Stimulated activated naive CD8-positive, alpha-beta T cell treated with anti-CD3 and anti-CD28 coated beads, Interleukin-15, amount 100 ng/mL, for 72 hours (primary cell): ENCODE measurements at regions not wholly inside any gene's neighbourhood (a gene's known extent, or its start where the extent isn't known, plus 50 kb on each side); places are given as distances from the start of the nearest gene placed in this dataset.

Experiments used
- ATAC-seq: fragments of 150-1000 bp; cut with Tn5 transposase; 2 replicates; pipeline ENCODE4 v1.10.0; 2021; ENCODE audit warnings: mild to moderate bottlenecking, moderate library complexity
- DNase-seq, 2 donors: peaks; one replicate each; pipeline ENCODE4 v3.0.0; 2021 to 2022
- H3K27ac Mint-ChIP-seq, 2 donors: one replicate each; pipeline ENCODE4 v1.8.0; 2022; ENCODE audit warnings: mild to moderate bottlenecking in 2 of 2, mixed read lengths in 2 of 2, moderate library complexity in 2 of 2
- H3K27me3 Mint-ChIP-seq: one replicate; pipeline ENCODE4 v1.8.0; 2022; ENCODE audit warnings: mixed read lengths
- H3K4me1 Mint-ChIP-seq: one replicate; pipeline ENCODE4 v1.8.0; 2022; ENCODE audit warnings: mild to moderate bottlenecking, mixed read lengths
- H3K4me3 Mint-ChIP-seq, 2 donors: one replicate each; pipeline ENCODE4 v1.8.0; 2022; ENCODE audit warnings: mild to moderate bottlenecking in 2 of 2, mixed read lengths in 2 of 2, moderate library complexity in 1 of 2
- H3K9me3 Mint-ChIP-seq, 2 donors: one replicate each; pipeline ENCODE4 v1.8.0; 2022; ENCODE audit warnings: mixed read lengths in 2 of 2

GRCh38 chr6:11439017-11439420, 98.5 kb upstream of the TMEM170B start:
- Mint-ChIP-seq H3K27ac (peak overlapping the region in 1 of 2 donors; percentile 16), H3K4me3 (no peak overlapping the region), H3K9me3 (peaks cover 13 to 34% of the 10 kb centered on the region in 2 donors), H3K27me3 (no peaks in the 10 kb centered on the region), H3K4me1 (peaks cover 50% of the 10 kb centered on the region)
- ATAC-seq (peak; percentile 67), DNase-seq (no peak)

GRCh38 chr6:11437824-11438459, 99.6 kb upstream of the TMEM170B start:
- no peak for ATAC-seq
- H3K27me3 Mint-ChIP-seq, result no peaks in the 10 kb centered on the region
- peaks cover 53% of the 10 kb centered on the region for H3K4me1 Mint-ChIP-seq
- H3K27ac Mint-ChIP-seq, result peak overlapping the region in 1 of 2 donors; percentile 38
- no peak for DNase-seq
- H3K4me3 Mint-ChIP-seq, result no peak overlapping the region
- H3K9me3 Mint-ChIP-seq, result peaks cover 9 to 24% of the 10 kb centered on the region in 2 donors

- Mint-ChIP-seq H3K27ac (no peak overlapping the region), H3K4me3 (no peak overlapping the region), H3K27me3 (no peaks in the 10 kb centered on the region), H3K4me1 (peaks cover 47% of the 10 kb centered on the region), H3K9me3 (peaks cover 1 to 21% of the 10 kb centered on the region in 2 donors)
- DNase-seq (no peak), ATAC-seq (no peak)
Observed at GRCh38 chr6:11436508-11437096, 100.9 kb upstream of the TMEM170B start.

- H3K9me3 Mint-ChIP-seq, result peaks cover 0 to 21% of the 10 kb centered on the region in 2 donors
- no peak overlapping the region for H3K27ac Mint-ChIP-seq
- no peak for ATAC-seq
- H3K27me3 Mint-ChIP-seq, result no peaks in the 10 kb centered on the region
- no peak overlapping the region for H3K4me3 Mint-ChIP-seq
- peaks cover 60% of the 10 kb centered on the region for H3K4me1 Mint-ChIP-seq
- DNase-seq, result no peak
Observed at GRCh38 chr6:11434565-11435326, 102.8 kb upstream of the TMEM170B start.

- DNase-seq (no peak), ATAC-seq (no peak)
- peaks cover 0 to 21% of the 10 kb centered on the region in 2 donors for H3K9me3 Mint-ChIP-seq
- H3K4me3 Mint-ChIP-seq, result no peak overlapping the region
- H3K27me3 Mint-ChIP-seq, result no peaks in the 10 kb centered on the region
- no peak overlapping the region for H3K27ac Mint-ChIP-seq
- peaks cover 60% of the 10 kb centered on the region for H3K4me1 Mint-ChIP-seq
Observed at GRCh38 chr6:11433860-11434259, 103.7 kb upstream of the TMEM170B start.

GRCh38 chr6:11432713-11433450, 104.7 kb upstream of the TMEM170B start:
- peaks cover 60% of the 10 kb centered on the region for H3K4me1 Mint-ChIP-seq
- ATAC-seq (peak; percentile 66), DNase-seq (no peak)
- no peaks in the 10 kb centered on the region for H3K27me3 Mint-ChIP-seq
- H3K4me3 Mint-ChIP-seq, result peak overlapping the region in 1 of 2 donors; percentile 4
- H3K9me3 Mint-ChIP-seq, result peaks cover 0 to 19% of the 10 kb centered on the region in 2 donors
- no peak overlapping the region for H3K27ac Mint-ChIP-seq

GRCh38 chr6:11432091-11432490, 105.5 kb upstream of the TMEM170B start:
- Mint-ChIP-seq H3K4me1 (peaks cover 57% of the 10 kb centered on the region), H3K27me3 (no peaks in the 10 kb centered on the region), H3K27ac (no peak overlapping the region), H3K4me3 (no peak overlapping the region), H3K9me3 (peaks cover 0 to 12% of the 10 kb centered on the region in 2 donors)
- ATAC-seq (no peak), DNase-seq (no peak)

- peak overlapping the region in 1 of 2 donors; percentile 38 for H3K27ac Mint-ChIP-seq
Observed at GRCh38 chr6:11431455-11431937, 106.1 kb upstream of the TMEM170B start.

GRCh38 chr6:11430036-11430435, 107.5 kb upstream of the TMEM170B start:
- peaks cover 64% of the 10 kb centered on the region for H3K4me1 Mint-ChIP-seq
- H3K9me3 Mint-ChIP-seq, result no peaks in the 10 kb centered on the region
- DNase-seq (no peak), ATAC-seq (no peak)
- H3K4me3 Mint-ChIP-seq, result no peak overlapping the region
- H3K27me3 Mint-ChIP-seq, result peaks cover 7% of the 10 kb centered on the region
- H3K27ac Mint-ChIP-seq, result no peak overlapping the region

More at GRCh38 chr6:11431455-11431937, 106.1 kb upstream of the TMEM170B start:
- Mint-ChIP-seq H3K9me3 (peaks cover 0 to 6% of the 10 kb centered on the region in 2 donors), H3K4me1 (peaks cover 57% of the 10 kb centered on the region), H3K27me3 (no peaks in the 10 kb centered on the region), H3K4me3 (no peak overlapping the region)
- ATAC-seq (no peak), DNase-seq (no peak)

GRCh38 chr6:11429577-11429976, 108.0 kb upstream of the TMEM170B start:
- peaks cover 64% of the 10 kb centered on the region for H3K4me1 Mint-ChIP-seq
- H3K27me3 Mint-ChIP-seq, result peaks cover 7% of the 10 kb centered on the region
- H3K4me3 Mint-ChIP-seq, result peak overlapping the region; percentile 27 to 48
- H3K9me3 Mint-ChIP-seq, result no peaks in the 10 kb centered on the region
- H3K27ac Mint-ChIP-seq, result peak overlapping the region; percentile 2 to 95
- DNase-seq (peak in 1 of 2 donors; percentile 28), ATAC-seq (peak; percentile 62)

GRCh38 chr6:11428895-11429294, 108.7 kb upstream of the TMEM170B start:
- H3K9me3 Mint-ChIP-seq, result no peaks in the 10 kb centered on the region
- H3K4me3 Mint-ChIP-seq, result peak overlapping the region in 1 of 2 donors; percentile 27
- DNase-seq, result peak in 1 of 2 donors; percentile 34
- H3K27me3 Mint-ChIP-seq, result peaks cover 7% of the 10 kb centered on the region
- peak; percentile 70 for ATAC-seq
- peaks cover 63% of the 10 kb centered on the region for H3K4me1 Mint-ChIP-seq
- H3K27ac Mint-ChIP-seq, result peak overlapping the region in 1 of 2 donors; percentile 53

GRCh38 chr6:11428371-11428770, 109.2 kb upstream of the TMEM170B start:
- ATAC-seq (no peak), DNase-seq (no peak)
- no peak overlapping the region for H3K4me3 Mint-ChIP-seq
- H3K27me3 Mint-ChIP-seq, result peaks cover 7% of the 10 kb centered on the region
- H3K4me1 Mint-ChIP-seq, result peaks cover 58% of the 10 kb centered on the region
- H3K9me3 Mint-ChIP-seq, result no peaks in the 10 kb centered on the region
- H3K27ac Mint-ChIP-seq, result peak overlapping the region; percentile 16 to 71

GRCh38 chr6:11427723-11428245, 109.8 kb upstream of the TMEM170B start:
- ATAC-seq, result no peak

GRCh38 chr6:11427091-11427722, 110.3 kb upstream of the TMEM170B start:
- H3K4me1 Mint-ChIP-seq, result peaks cover 48% of the 10 kb centered on the region
- no peaks in the 10 kb centered on the region for H3K9me3 Mint-ChIP-seq
- peaks cover 7% of the 10 kb centered on the region for H3K27me3 Mint-ChIP-seq
- H3K27ac Mint-ChIP-seq, result peak overlapping the region in 1 of 2 donors; percentile 0
- DNase-seq (no peak), ATAC-seq (no peak)
- H3K4me3 Mint-ChIP-seq, result no peak overlapping the region

More at GRCh38 chr6:11427723-11428245, 109.8 kb upstream of the TMEM170B start:
- peak overlapping the region in 1 of 2 donors; percentile 71 for H3K27ac Mint-ChIP-seq
- H3K9me3 Mint-ChIP-seq, result no peaks in the 10 kb centered on the region
- peaks cover 7% of the 10 kb centered on the region for H3K27me3 Mint-ChIP-seq
- H3K4me3 Mint-ChIP-seq, result no peak overlapping the region
- DNase-seq, result no peak
- peaks cover 52% of the 10 kb centered on the region for H3K4me1 Mint-ChIP-seq
